ENCODE measurements at regions not wholly inside any gene's neighbourhood (a gene's known extent, or its start where the extent isn't known, plus 50 kb on each side); places are given as distances from the start of the nearest gene placed in this dataset.
"Not testable (repeated sequence)": the region's sequence is repeated elsewhere in the genome, so short reads cannot be mapped to it uniquely, and the experiment has no call there.

GRCh38 chrY:3037471-3037870 is 102.3 kb downstream of the ZFY start:
- no peak for TF ChIP-seq CTCF (conservative IDR thresholded peaks at IDR 0.05)
- H3K27ac ChIP-seq, result no peak overlapping the region

GRCh38 chrY:3040415-3040814 is 105.2 kb downstream of the ZFY start:
- no peak for TF ChIP-seq CTCF (conservative IDR thresholded peaks at IDR 0.05)

GRCh38 chrY:3041985-3042384 is 106.8 kb downstream of the ZFY start:
- no peak overlapping the region for H3K27ac ChIP-seq
- no peak for TF ChIP-seq CTCF (conservative IDR thresholded peaks at IDR 0.05)

More at GRCh38 chrY:3040415-3040814, 105.2 kb downstream of the ZFY start:
- H3K27ac ChIP-seq, result no peak overlapping the region

- no peak overlapping the region for H3K27ac ChIP-seq
- TF ChIP-seq CTCF (conservative IDR thresholded peaks at IDR 0.05), result no peak
These were observed 107.7 kb downstream of the ZFY start for GRCh38 chrY:3042901-3043300.

- no peak for TF ChIP-seq CTCF (conservative IDR thresholded peaks at IDR 0.05)
- no peak overlapping the region for H3K27ac ChIP-seq
These were observed 109.9 kb downstream of the ZFY start for GRCh38 chrY:3045048-3045447.

GRCh38 chrY:3055496-3055895 is 120.3 kb downstream of the ZFY start:
- H3K27ac ChIP-seq, result not testable (repeated sequence)

- not testable (repeated sequence) for H3K27ac ChIP-seq
These were observed 123.2 kb downstream of the ZFY start for GRCh38 chrY:3058342-3058741.

- H3K27ac ChIP-seq, result not testable (repeated sequence)
- TF ChIP-seq CTCF (conservative IDR thresholded peaks at IDR 0.05), result peak; percentile 32
These were observed 125.5 kb downstream of the ZFY start for GRCh38 chrY:3060671-3061070.

GRCh38 chrY:3088149-3088548 is 153.0 kb downstream of the ZFY start:
- H3K27ac ChIP-seq, result not testable (repeated sequence)

GRCh38 chrY:3108674-3109073 is 173.5 kb downstream of the ZFY start:
- not testable (repeated sequence) for H3K27ac ChIP-seq

- H3K27ac ChIP-seq, result not testable (repeated sequence)
These were observed 185.1 kb downstream of the ZFY start for GRCh38 chrY:3120234-3120633.

- H3K27ac ChIP-seq, result not testable (repeated sequence)
These were observed 185.5 kb downstream of the ZFY start for GRCh38 chrY:3120716-3121115.

GRCh38 chrY:3123482-3123881 is 188.3 kb downstream of the ZFY start:
- H3K27ac ChIP-seq, result not testable (repeated sequence)

GRCh38 chrY:3171074-3171473 is 235.9 kb downstream of the ZFY start:
- peak overlapping the region; percentile 49 for H3K27ac ChIP-seq

GRCh38 chrY:3195035-3195434 is 259.9 kb downstream of the ZFY start:
- not testable (repeated sequence) for H3K27ac ChIP-seq
